HUES64 (cell line): ENCODE measurements at regions not wholly inside any gene's neighbourhood (a gene's known extent, or its start where the extent isn't known, plus 50 kb on each side); places are given as distances from the start of the nearest gene placed in this dataset.

ENCODE experiments used
- H3K27ac ChIP-seq: 2 replicates; pipeline ENCODE4 v1.7.0; 2013; ENCODE audit warnings: low read depth, low read length, inconsistent platforms
- H3K27me3 ChIP-seq: 2 replicates; pipeline ENCODE4 v1.6.1; 2013; ENCODE audit warnings: mild to moderate bottlenecking, low read length; ENCODE audit not compliant: insufficient read depth
- H3K36me3 ChIP-seq: 2 replicates; pipeline ENCODE4 v1.6.1; 2013; ENCODE audit warnings: mild to moderate bottlenecking, low read length; ENCODE audit not compliant: insufficient read depth
- H3K4me1 ChIP-seq: 2 replicates; pipeline ENCODE4 v1.6.1; 2013; ENCODE audit warnings: mild to moderate bottlenecking, low read length, moderate library complexity; ENCODE audit not compliant: insufficient read depth
- H3K4me3 ChIP-seq: 2 replicates; pipeline ENCODE4 v1.5.1; 2013; ENCODE audit warnings: mild to moderate bottlenecking, low read length, moderate library complexity
- H3K9ac ChIP-seq: 2 replicates; pipeline ENCODE4 v1.6.1; 2013; ENCODE audit warnings: mild to moderate bottlenecking, low read depth, low read length
- H3K9me3 ChIP-seq: 2 replicates; pipeline ENCODE4 v1.6.1; 2013; ENCODE audit warnings: low read depth, low read length; ENCODE audit not compliant: insufficient read depth
- WGBS: fragments of 150-250, 120-280 bp; methylation state at CpG from one replicate; pipeline ENCODE4 v1.1.7; 2013; ENCODE audit warnings: missing lambda C conversion rate; 5-methylcytosine and 5-hydroxymethylcytosine counted together

DNA sequence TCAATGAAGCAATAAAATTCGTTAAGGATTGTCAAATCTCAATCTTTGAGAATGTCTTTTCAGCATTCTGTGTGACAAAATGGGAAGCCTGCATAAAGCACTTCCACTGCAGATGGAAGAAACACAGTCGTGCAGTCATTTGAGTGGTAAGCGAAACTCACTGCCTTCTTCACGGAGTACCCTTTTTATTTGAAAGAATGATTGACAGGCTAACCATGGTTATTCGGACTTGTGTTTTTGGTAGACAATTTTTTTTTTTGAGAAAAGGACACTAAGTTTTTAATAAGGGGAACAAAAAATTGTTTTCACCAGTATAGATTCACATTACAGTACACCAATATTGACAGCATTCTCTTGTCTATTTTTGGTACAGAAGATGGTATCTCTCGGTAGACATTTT lies 86.9 kb upstream of the MSX1 start:
- H3K4me3 ChIP-seq = no peak overlapping the region
- H3K9ac ChIP-seq = no peak overlapping the region
- no peaks in the 10 kb centered on the region; the same call in 1 of the 2 replicates for H3K27me3 ChIP-seq
- no peaks in the 10 kb centered on the region for H3K9me3 ChIP-seq
- WGBS = 81% methylated on average over 6 of the region's 6 CpGs
- no peaks in the 10 kb centered on the region for H3K4me1 ChIP-seq
- H3K27ac ChIP-seq = no peak overlapping the region
- no peaks in the 10 kb centered on the region for H3K36me3 ChIP-seq

DNA sequence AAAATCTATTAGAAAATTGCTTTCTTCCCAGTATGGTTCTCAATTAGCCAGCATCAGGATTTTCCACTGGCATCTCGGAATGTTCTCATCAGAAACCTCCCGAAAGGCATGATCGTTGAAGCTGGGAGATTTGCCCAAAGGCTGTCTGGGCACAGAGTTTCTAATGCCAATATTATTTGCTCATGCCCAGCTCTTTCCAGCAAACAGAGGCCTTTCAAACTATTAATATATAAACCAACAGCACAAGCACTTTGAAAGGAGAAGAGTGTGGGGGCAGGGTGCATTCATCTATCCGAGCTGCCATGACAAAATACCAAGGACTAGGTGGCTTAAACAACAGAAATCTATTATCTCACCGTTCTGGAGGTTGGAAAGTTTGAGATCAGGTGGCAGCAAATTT lies 88.3 kb upstream of the MSX1 start:
- no peak overlapping the region for H3K4me3 ChIP-seq
- H3K9me3 ChIP-seq = no peaks in the 10 kb centered on the region
- no peak overlapping the region for H3K27ac ChIP-seq
- H3K36me3 ChIP-seq = no peaks in the 10 kb centered on the region
- no peak overlapping the region for H3K9ac ChIP-seq
- peaks cover 2% of the 10 kb centered on the region; the same call in 1 of the 2 replicates for H3K4me1 ChIP-seq
- no peaks in the 10 kb centered on the region; the same call in 1 of the 2 replicates for H3K27me3 ChIP-seq
- 93% methylated on average over 4 of the region's 5 CpGs for WGBS

DNA sequence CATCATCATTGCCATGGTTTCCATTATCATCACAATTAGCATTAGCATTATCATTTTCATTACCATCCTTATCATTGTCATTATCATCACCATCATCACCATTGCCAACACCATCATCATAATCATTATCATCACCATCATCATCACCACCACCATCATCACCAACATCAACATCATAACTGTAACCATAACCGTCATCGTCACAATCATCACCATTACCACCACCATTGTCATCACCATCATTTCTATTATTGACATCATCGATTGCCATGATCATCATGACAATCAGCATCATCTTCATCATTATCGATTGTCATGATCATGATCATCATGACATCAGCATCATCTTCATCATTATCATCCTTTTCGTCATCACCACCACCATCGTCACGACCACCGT lies 88.9 kb upstream of the MSX1 start:
- 97% methylated on average over 8 of the region's 8 CpGs for WGBS
- Histone ChIP-seq H3K27ac (no peak overlapping the region), H3K4me1 (peaks cover 6% of the 10 kb centered on the region; the same call in 1 of the 2 replicates), H3K4me3 (no peak overlapping the region), H3K9me3 (no peaks in the 10 kb centered on the region), H3K27me3 (peaks cover 2% of the 10 kb centered on the region; the same call in 1 of the 2 replicates), H3K9ac (no peak overlapping the region), H3K36me3 (no peaks in the 10 kb centered on the region)

DNA sequence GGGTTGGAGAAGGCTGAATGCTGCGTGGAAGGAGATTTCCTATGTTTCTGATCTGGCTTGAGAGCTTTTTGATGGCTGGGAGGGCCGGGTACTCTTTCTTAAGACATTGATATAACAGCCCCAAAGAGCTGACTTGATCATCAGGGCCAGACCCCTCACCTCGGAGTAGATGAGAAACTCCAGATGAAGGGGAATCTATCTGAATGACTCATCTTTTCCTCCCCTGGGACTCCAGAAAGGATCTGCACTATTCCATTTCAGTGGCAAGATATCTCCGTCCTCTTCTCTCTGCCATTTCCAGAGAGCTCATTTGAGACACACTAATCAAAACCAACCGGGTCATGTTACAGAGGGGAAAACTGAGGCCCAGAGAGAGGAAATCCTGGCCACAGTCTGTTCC lies 92.9 kb upstream of the MSX1 start:
- Histone ChIP-seq H3K9ac (no peak overlapping the region), H3K4me3 (no peak overlapping the region), H3K27ac (no peak overlapping the region), H3K4me1 (peaks cover 33% of the 10 kb centered on the region), H3K36me3 (no peaks in the 10 kb centered on the region), H3K27me3 (peaks cover 8% of the 10 kb centered on the region; the same call in 1 of the 2 replicates), H3K9me3 (no peaks in the 10 kb centered on the region)
- 85% methylated on average over 5 of the region's 5 CpGs for WGBS

DNA sequence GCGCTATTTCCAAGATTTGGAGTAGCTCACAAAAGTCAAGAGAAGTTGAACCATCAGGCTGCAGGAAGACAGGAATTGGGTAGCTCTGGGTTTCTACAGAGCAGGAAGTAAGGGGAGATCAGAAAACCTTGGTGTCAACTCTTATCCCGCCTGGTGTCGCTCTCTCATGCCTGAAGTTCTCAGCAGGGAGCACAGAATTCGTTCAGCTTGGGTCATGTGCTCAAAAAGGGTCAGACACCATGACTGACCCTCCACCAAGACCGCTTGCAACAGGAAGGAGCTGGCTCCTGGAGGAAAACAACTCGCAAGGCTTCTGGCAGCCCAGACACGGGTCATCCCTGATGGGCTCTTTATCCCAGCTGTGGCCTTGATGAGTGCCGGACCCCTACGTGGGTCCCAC lies 93.7 kb upstream of the MSX1 start:
- Histone ChIP-seq H3K9ac (no peak overlapping the region), H3K27ac (no peak overlapping the region), H3K27me3 (peaks cover 12% of the 10 kb centered on the region), H3K4me3 (no peak overlapping the region), H3K9me3 (no peaks in the 10 kb centered on the region), H3K36me3 (no peaks in the 10 kb centered on the region), H3K4me1 (peaks cover 40% of the 10 kb centered on the region)
- WGBS = 84% methylated on average over 9 of the region's 9 CpGs

DNA sequence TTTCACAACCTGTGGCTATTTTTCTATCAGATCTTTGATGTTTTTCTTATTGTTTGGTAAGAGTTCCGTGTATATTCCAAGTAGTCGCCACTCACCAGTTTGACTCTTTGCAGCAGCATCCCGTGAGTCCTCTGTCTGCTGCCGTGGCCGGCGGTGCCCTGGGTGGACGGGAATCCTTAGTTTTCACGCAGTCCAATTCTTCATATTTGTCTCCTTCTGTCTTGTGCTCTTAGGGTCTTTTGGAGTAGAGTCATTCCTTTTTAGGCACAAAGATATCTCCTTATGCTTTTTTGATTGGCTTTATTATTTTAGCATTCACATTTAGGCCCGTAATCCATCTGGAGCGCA lies 94.9 kb upstream of the MSX1 start:
- Histone ChIP-seq H3K4me3 (no peak overlapping the region), H3K4me1 (peaks cover 44% of the 10 kb centered on the region), H3K36me3 (no peaks in the 10 kb centered on the region), H3K27me3 (peaks cover 24% of the 10 kb centered on the region), H3K9me3 (no peaks in the 10 kb centered on the region), H3K9ac (no peak overlapping the region), H3K27ac (no peak overlapping the region)
- 91% methylated on average over 8 of the region's 10 CpGs for WGBS

DNA sequence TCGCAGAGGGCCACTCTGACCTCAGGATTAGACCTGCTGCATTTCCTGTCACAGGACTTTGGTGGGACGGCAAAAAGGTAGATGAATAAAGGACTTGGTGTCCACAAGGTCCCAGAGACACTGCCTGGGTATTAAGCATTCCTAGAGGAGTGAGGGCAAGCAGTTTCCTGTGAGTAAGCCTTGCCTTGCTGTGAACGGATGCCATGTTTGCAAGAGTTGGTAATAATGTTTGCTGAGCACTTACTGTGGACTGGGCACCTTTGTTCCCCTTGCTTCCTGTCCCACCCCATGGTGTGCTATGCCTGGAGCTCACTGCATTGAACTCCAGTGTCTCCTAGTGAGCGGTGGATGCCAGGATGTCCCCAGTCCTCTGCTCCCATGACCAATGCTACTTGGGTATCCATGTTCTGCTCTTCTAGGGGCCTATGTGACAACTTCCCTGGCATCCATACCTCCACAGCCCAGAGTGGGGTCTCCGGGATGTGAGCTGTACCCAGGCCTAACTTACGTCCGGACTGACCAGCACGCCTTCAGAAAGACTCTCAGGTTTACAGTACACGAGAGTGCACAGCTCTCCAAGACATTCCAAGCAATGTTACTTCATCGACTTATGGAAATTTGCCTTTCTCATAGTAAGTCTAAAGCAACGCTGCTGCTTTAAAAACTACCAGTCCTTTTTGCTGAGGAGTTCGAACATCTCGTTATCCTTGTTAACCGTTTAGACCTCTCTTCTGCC lies 95.5 kb upstream of the MSX1 start:
- H3K4me3 ChIP-seq = peak overlapping the region; percentile 10
- H3K4me1 ChIP-seq = peaks cover 46% of the 10 kb centered on the region
- 70% methylated on average over 14 of the region's 14 CpGs for WGBS
- no peaks in the 10 kb centered on the region for H3K9me3 ChIP-seq
- H3K9ac ChIP-seq = no peak overlapping the region
- H3K36me3 ChIP-seq = no peaks in the 10 kb centered on the region
- H3K27ac ChIP-seq = peak overlapping the region; percentile 0; the same call in 1 of the 2 replicates
- H3K27me3 ChIP-seq = peaks cover 29% of the 10 kb centered on the region

DNA sequence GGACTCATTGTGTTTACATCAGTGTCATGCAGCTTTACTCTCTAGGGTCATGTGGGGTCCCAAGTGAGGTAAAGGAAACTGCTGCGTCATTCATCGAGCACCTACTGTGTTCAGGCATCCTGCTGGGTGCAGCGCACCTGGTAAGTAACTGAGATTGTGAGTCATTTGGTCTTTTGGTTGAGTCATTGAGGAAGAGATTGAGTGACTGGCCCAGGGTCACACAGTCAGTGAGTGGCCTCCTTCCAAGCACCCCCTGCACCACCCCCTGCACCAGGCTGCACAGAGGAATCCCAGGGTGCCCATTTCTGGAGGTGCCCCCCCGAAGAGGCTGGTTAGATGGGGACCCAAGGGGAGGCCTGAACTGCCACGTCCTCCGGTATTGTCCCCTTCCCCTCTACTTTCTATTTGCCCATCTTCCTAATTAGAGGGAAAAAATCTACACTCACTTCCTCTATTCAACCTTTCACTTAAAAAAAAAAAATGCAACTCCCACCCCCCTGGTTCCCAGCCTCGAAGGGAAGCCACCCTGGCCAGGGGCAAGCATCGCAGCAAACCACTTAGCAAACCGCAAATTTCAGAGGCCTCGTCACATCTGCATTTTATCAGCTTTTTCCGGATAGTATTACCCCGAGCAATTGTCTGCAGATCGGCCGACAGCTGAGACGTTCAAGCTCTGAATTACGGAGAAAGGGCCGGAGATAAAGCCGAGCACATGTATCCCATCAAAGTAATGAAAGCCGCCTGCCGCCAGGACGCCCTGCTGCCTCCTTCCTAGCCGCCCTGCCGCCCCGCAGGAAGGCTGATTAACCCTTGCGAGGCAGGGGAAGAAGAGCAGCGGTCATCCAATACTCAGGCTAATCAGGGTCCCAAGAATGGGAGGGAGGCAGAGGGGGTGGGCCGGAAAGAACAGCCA lies 96.3 kb upstream of the MSX1 start:
- Histone ChIP-seq H3K27me3 (peaks cover 36% of the 10 kb centered on the region), H3K36me3 (no peaks in the 10 kb centered on the region), H3K9ac (peak overlapping the region; percentile 37; the same call in 1 of the 2 replicates), H3K4me3 (peak overlapping the region; percentile 10), H3K4me1 (peaks cover 49% of the 10 kb centered on the region), H3K9me3 (no peaks in the 10 kb centered on the region), H3K27ac (peak overlapping the region; percentile 52; the same call in 1 of the 2 replicates)
- WGBS = 6% methylated on average over 27 of the region's 27 CpGs

DNA sequence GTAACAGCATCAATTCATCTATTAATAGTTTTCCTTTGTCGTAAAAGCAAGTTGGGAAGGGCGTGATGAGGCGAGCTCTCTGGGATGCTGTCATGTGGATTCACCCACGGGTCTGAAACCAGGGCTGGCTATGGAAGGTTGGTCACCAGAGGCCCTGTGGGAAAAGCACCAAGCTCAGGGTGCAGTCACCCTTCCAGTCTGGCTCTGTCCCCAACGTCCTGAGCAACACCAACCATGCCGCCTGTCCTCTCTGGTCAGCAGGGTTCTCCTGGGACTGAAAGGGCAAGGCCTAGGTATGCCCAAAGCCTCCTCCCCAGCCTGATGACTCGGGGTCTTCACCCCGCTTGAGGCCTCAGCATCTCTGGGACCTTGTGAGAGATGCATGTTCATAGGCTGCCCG lies 97.2 kb upstream of the MSX1 start:
- 79% methylated on average over 9 of the region's 9 CpGs for WGBS
- H3K36me3 ChIP-seq = no peaks in the 10 kb centered on the region
- H3K4me1 ChIP-seq = peaks cover 49% of the 10 kb centered on the region
- no peaks in the 10 kb centered on the region for H3K9me3 ChIP-seq
- peaks cover 43% of the 10 kb centered on the region for H3K27me3 ChIP-seq
- H3K27ac ChIP-seq = peak overlapping the region; percentile 52; the same call in 1 of the 2 replicates
- no peak overlapping the region for H3K9ac ChIP-seq
- no peak overlapping the region for H3K4me3 ChIP-seq

DNA sequence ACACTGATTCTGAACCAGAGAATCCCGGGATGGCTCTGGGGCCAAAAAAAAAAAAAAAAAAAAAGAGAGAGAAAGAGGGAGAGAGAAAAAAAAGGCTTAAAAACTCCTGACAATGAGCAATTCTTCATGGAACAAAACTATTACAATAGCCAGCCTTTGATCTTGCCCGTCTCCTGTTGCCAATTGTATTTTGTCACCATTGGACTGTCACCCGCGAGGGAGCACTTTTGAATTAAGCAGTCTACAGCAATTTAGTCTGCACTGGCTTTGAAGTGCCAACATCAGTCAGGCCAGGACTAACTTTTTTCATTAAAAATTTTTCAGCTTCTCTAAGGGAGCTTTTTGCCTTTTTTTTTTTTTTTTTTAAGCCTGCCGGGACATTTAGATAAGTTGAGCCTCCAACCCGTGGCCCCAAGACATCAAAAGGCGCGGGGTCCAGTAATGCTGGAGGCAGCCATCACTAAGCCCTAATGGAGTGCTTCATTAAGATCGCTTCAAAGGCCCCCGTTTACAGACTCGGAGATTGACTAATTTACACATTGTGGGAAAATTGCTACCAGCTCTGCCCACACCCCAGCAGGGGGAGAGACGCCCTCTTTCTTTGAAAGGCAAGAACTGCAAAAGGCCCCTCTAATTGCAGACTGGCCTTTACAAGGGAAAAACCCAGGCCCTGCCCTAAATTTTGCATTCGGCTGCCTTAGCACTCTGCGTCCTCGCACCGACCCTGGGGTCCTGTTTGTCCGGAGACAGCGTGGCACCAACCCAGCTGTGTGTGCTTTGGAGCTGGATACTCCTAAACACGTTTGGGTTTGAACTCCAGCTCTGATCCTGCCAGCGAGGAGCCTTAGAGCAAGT lies 98.1 kb upstream of the MSX1 start:
- peaks cover 43% of the 10 kb centered on the region for H3K27me3 ChIP-seq

More for the DNA sequence above, 98.1 kb upstream of the MSX1 start:
- H3K27ac ChIP-seq = no peak overlapping the region
- no peak overlapping the region for H3K4me3 ChIP-seq
- peaks cover 49% of the 10 kb centered on the region for H3K4me1 ChIP-seq
- H3K9ac ChIP-seq = 0 out of 2 replicates have a peak overlapping the region, but pooled peaks have one; percentile 13
- 23% methylated on average over 20 of the region's 20 CpGs for WGBS
- H3K9me3 ChIP-seq = no peaks in the 10 kb centered on the region
- no peaks in the 10 kb centered on the region for H3K36me3 ChIP-seq
